Stomach (tissue), 4 donors: ENCODE measurements at regions not wholly inside any gene's neighbourhood (a gene's known extent, or its start where the extent isn't known, plus 50 kb on each side); places are given as distances from the start of the nearest gene placed in this dataset.

Experiments used
- CTCF ChIP-seq, 7 experiments: fragments of 450-650 bp in 4 of 7; fragments of 200-600 bp in 3 of 7; sonication (generic) in 3 of 7; IDR thresholded peaks; one replicate each; pipeline ENCODE4 v1.5.1; 2016 to 2019; ENCODE audit warnings: antibody characterized with exemption in 7 of 7, control low read depth in 2 of 7, mild to moderate bottlenecking in 1 of 7
- EP300 ChIP-seq: sonication (generic); formaldehyde crosslinking; IDR thresholded peaks from one replicate; pipeline ENCODE4 v1.6.1; 2017; ENCODE audit warnings: antibody characterized with exemption
- POLR2A ChIP-seq, 4 donors: fragments of 450-650 bp; IDR thresholded peaks; one replicate each; pipeline ENCODE4 v1.6.1; 2016; ENCODE audit warnings: antibody characterized with exemption in 4 of 4, control low read depth in 2 of 4, mild to moderate bottlenecking in 1 of 4, moderate library complexity in 1 of 4

GRCh38 chr7:22039670-22040069 lies 94.0 kb upstream of the CDCA7L start:
- no peak for TF ChIP-seq CTCF (IDR thresholded peaks at IDR 0.05)
- no peak for TF ChIP-seq EP300
- TF ChIP-seq POLR2A (IDR thresholded peaks at IDR 0.05) = no peak
